ENCODE measurements at regions not wholly inside any gene's neighbourhood (a gene's known extent, or its start where the extent isn't known, plus 50 kb on each side); places are given as distances from the start of the nearest gene placed in this dataset.

DNA sequence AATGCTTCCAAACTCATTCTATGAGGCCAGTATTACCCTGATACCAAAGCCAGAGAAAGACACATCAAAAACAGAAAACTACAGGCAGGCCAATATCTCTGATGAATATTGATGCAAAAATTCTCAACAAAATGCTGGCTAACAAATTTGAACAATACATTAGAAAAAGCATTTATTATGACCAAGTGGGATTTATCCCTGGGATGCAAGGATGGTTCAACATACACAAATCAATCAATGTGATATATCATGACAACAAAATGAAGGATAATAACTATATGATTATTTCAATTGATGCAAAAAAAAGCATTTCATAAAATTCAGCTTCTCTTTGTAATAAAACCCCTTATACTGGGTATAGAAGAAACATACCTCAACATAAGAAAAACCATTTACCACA is 550.9 kb downstream of the ADCYAP1 start:
- TF ChIP-seq, protein P1, sequence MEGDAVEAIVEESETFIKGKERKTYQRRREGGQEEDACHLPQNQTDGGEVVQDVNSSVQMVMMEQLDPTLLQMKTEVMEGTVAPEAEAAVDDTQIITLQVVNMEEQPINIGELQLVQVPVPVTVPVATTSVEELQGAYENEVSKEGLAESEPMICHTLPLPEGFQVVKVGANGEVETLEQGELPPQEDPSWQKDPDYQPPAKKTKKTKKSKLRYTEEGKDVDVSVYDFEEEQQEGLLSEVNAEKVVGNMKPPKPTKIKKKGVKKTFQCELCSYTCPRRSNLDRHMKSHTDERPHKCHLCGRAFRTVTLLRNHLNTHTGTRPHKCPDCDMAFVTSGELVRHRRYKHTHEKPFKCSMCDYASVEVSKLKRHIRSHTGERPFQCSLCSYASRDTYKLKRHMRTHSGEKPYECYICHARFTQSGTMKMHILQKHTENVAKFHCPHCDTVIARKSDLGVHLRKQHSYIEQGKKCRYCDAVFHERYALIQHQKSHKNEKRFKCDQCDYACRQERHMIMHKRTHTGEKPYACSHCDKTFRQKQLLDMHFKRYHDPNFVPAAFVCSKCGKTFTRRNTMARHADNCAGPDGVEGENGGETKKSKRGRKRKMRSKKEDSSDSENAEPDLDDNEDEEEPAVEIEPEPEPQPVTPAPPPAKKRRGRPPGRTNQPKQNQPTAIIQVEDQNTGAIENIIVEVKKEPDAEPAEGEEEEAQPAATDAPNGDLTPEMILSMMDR (conservative IDR thresholded peaks at IDR 0.05; ENCODE audit: low read depth, low read length) = no peak
- H3K4me3 ChIP-seq (ENCODE audit: low read length) = no peak overlapping the region
- DNase-seq (ENCODE audit: low read depth) = no peak

DNA sequence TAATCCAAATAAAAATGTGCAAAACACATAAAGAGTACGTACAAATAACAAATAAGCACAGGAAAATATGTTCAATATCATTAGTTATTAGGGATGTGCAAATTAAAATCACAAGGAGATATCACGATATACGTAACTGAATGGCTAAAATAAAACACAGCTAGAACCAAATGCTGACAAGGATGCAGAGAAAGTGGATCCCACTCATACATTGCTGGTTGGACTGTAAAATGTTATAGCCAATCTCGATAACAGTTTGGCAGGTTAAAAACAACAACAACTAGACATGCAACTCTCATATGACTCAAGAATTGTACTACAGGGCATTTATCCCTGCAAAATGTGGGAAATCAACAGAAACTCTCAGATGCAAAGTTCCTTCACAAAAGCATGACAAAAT is 553.9 kb downstream of the ADCYAP1 start:
- no peak overlapping the region for H3K4me3 ChIP-seq (ENCODE audit: low read length)
- no peak for DNase-seq (ENCODE audit: low read depth)
- TF ChIP-seq, protein P1 (conservative IDR thresholded peaks at IDR 0.05; ENCODE audit: low read depth, low read length) = no peak

- no peak overlapping the region for H3K4me3 ChIP-seq (ENCODE audit: low read length)
- TF ChIP-seq, protein P1 (conservative IDR thresholded peaks at IDR 0.05; ENCODE audit: low read depth, low read length) = no peak
- no peak for DNase-seq (ENCODE audit: low read depth)
Observed at GRCh38 chr18:1463981-1464380, 559.3 kb downstream of the ADCYAP1 start.

- DNase-seq (ENCODE audit: low read depth) = no peak
- TF ChIP-seq, protein P1 (conservative IDR thresholded peaks at IDR 0.05; ENCODE audit: low read depth, low read length) = no peak
- no peak overlapping the region for H3K4me3 ChIP-seq (ENCODE audit: low read length)
Observed at GRCh38 chr18:1464444-1465217, 560.0 kb downstream of the ADCYAP1 start.

GRCh38 chr18:1466035-1466434 is 561.4 kb downstream of the ADCYAP1 start:
- TF ChIP-seq, protein P1 (conservative IDR thresholded peaks at IDR 0.05; ENCODE audit: low read depth, low read length) = no peak
- H3K4me3 ChIP-seq (ENCODE audit: low read length) = no peak overlapping the region
- no peak for DNase-seq (ENCODE audit: low read depth)

DNA sequence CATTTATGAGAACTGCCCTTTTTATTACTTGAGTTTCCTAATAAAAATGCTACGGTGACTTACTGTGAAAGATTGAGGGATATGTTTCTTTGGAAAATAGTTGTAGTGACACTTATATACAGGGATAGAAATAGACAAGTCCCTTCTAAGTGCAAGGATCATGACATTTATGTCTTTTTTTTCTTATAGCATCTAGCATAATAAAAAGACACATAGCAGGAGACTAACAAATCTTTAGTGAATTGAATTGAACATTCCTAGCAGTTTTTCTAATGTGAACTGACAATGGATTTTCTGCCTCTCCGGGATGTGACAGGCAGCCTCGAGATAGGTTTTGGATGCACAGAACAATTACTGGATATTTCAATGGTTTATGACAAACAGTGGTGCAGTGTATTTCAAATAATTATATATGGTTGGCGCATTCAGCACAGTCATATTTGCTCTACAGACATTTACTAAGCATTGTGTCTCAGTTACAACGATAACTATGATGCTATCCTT is 562.8 kb downstream of the ADCYAP1 start:
- no peak for DNase-seq (ENCODE audit: low read depth)
- TF ChIP-seq, protein P1 (conservative IDR thresholded peaks at IDR 0.05; ENCODE audit: low read depth, low read length) = no peak
- H3K4me3 ChIP-seq (ENCODE audit: low read length) = no peak overlapping the region

GRCh38 chr18:1468550-1468949 is 563.9 kb downstream of the ADCYAP1 start:
- DNase-seq (ENCODE audit: low read depth) = no peak
- TF ChIP-seq, protein P1 (conservative IDR thresholded peaks at IDR 0.05; ENCODE audit: low read depth, low read length) = no peak
- no peak overlapping the region for H3K4me3 ChIP-seq (ENCODE audit: low read length)

Measured in retinal pigment epithelial cell (primary cell).